Neuronal stem cell (in vitro differentiated cells): ENCODE measurements at regions not wholly inside any gene's neighbourhood (a gene's known extent, or its start where the extent isn't known, plus 50 kb on each side); places are given as distances from the start of the nearest gene placed in this dataset.

Experiments
- DNase-seq: peaks from one replicate; pipeline ENCODE4 v3.0.0-alpha.2; 2013; ENCODE audit warnings: low spot score
- H2AFZ ChIP-seq: one replicate; pipeline ENCODE4 v1.6.1; 2013; ENCODE audit warnings: mild to moderate bottlenecking, low read length, inconsistent platforms
- H2AK5ac ChIP-seq: 2 replicates; pipeline ENCODE4 v1.6.1; 2013; ENCODE audit warnings: low read depth, mild to moderate bottlenecking, inconsistent platforms, low read length, moderate library complexity, mixed read lengths
- H2BK120ac ChIP-seq: 2 replicates; pipeline ENCODE4 v1.6.1; 2013; ENCODE audit warnings: low read depth, mild to moderate bottlenecking, inconsistent platforms, low read length, moderate library complexity, mixed read lengths
- H2BK12ac ChIP-seq: one replicate; pipeline ENCODE4 v1.6.1; 2013; ENCODE audit warnings: low read length, inconsistent platforms
- H2BK15ac ChIP-seq: 2 replicates; pipeline ENCODE4 v1.6.1; 2013; ENCODE audit warnings: mild to moderate bottlenecking, low read length, inconsistent platforms, mixed read lengths
- H2BK5ac ChIP-seq: one replicate; pipeline ENCODE4 v1.6.1; 2013; ENCODE audit warnings: inconsistent platforms, mild to moderate bottlenecking, low read length, moderate library complexity
- H3K14ac ChIP-seq: one replicate; pipeline ENCODE4 v1.6.1; 2013; ENCODE audit warnings: low read length, inconsistent platforms
- H3K18ac ChIP-seq: 2 replicates; pipeline ENCODE4 v1.6.1; 2013; ENCODE audit warnings: low read length, inconsistent platforms
- H3K23ac ChIP-seq: 2 replicates; pipeline ENCODE4 v1.6.1; 2013; ENCODE audit warnings: low read depth, mild to moderate bottlenecking, mixed read lengths, low read length, inconsistent platforms; ENCODE audit not compliant: poor library complexity
- H3K27ac ChIP-seq: replicated peaks from 3 replicates; pipeline ENCODE4 v1.5.1; 2013; ENCODE audit warnings: low read length, inconsistent platforms
- H3K27me3 ChIP-seq, 3 experiments: 2 replicates each; pipeline ENCODE4 v1.6.1; 2013; ENCODE audit warnings: low read length in 3 of 3, mild to moderate bottlenecking in 2 of 3, inconsistent platforms in 1 of 3, low read depth in 1 of 3, mixed read lengths in 1 of 3, moderate library complexity in 1 of 3; ENCODE audit not compliant: control insufficient read depth in 3 of 3, insufficient read depth in 3 of 3
- H3K36me3 ChIP-seq, 2 donors: replicated peaks in 1 of 2; 2 replicates each; pipeline ENCODE4 v1.6.1; 2013; ENCODE audit warnings: low read length in 2 of 2; ENCODE audit not compliant: control insufficient read depth in 2 of 2, insufficient read depth in 2 of 2
- H3K4ac ChIP-seq: 2 replicates; pipeline ENCODE4 v1.6.1; 2013; ENCODE audit warnings: inconsistent platforms, mild to moderate bottlenecking, low read length, moderate library complexity
- H3K4me1 ChIP-seq, 2 donors: 1 replicate in 1 of 2; 2 replicates in 1 of 2; pipeline ENCODE4 v1.6.1; 2013; ENCODE audit warnings: low read length in 2 of 2, low read depth in 1 of 2; ENCODE audit not compliant: control insufficient read depth in 2 of 2, insufficient read depth in 1 of 2
- H3K4me2 ChIP-seq: one replicate; pipeline ENCODE4 v1.6.1; 2013; ENCODE audit warnings: mild to moderate bottlenecking, low read length, inconsistent platforms; ENCODE audit not compliant: insufficient read depth, poor library complexity, severe bottlenecking
- H3K4me3 ChIP-seq, 2 donors: 2 replicates each; pipeline ENCODE4 v1.5.1; 2013; ENCODE audit warnings: low read length in 2 of 2, mild to moderate bottlenecking in 2 of 2, inconsistent platforms in 1 of 2, moderate library complexity in 1 of 2
- H3K79me1 ChIP-seq: one replicate; pipeline ENCODE4 v1.6.1; 2013; ENCODE audit warnings: low read depth, mild to moderate bottlenecking, inconsistent platforms, low read length, moderate library complexity
- H3K9ac ChIP-seq: one replicate; pipeline ENCODE4 v1.6.1; 2013; ENCODE audit warnings: mild to moderate bottlenecking, low read depth, low read length, inconsistent platforms; ENCODE audit not compliant: poor library complexity
- H3K9me3 ChIP-seq, 2 donors: replicated peaks in 1 of 2; 2 replicates each; pipeline versions ENCODE3 to v1.6.1; 2013; ENCODE audit warnings: low read length in 2 of 2, mild to moderate bottlenecking in 2 of 2, inconsistent platforms in 1 of 2, low read depth in 1 of 2, mixed read lengths in 1 of 2, moderate library complexity in 1 of 2; ENCODE audit not compliant: control insufficient read depth in 2 of 2, insufficient read depth in 1 of 2
- H4K8ac ChIP-seq: one replicate; pipeline ENCODE4 v1.6.1; 2013; ENCODE audit warnings: low read depth, mild to moderate bottlenecking, inconsistent platforms, low read length, moderate library complexity
- H4K91ac ChIP-seq: one replicate; pipeline ENCODE4 v1.6.1; 2013; ENCODE audit warnings: low read length, low read depth, mild to moderate bottlenecking, inconsistent platforms; ENCODE audit not compliant: poor library complexity
- WGBS, 2 donors: extraction: QIAGEN DNeasy Blood & Tissue Kit; methylation state at CpG; one replicate each; pipeline ENCODE4 v1.1.7; 2013; ENCODE audit warnings: missing lambda C conversion rate in 2 of 2, mixed read lengths in 1 of 2; ENCODE audit not compliant: insufficient read length in 2 of 2, insufficient replicate concordance in 1 of 2; ENCODE audit errors: extremely low coverage in 2 of 2; 5-methylcytosine and 5-hydroxymethylcytosine counted together

DNA sequence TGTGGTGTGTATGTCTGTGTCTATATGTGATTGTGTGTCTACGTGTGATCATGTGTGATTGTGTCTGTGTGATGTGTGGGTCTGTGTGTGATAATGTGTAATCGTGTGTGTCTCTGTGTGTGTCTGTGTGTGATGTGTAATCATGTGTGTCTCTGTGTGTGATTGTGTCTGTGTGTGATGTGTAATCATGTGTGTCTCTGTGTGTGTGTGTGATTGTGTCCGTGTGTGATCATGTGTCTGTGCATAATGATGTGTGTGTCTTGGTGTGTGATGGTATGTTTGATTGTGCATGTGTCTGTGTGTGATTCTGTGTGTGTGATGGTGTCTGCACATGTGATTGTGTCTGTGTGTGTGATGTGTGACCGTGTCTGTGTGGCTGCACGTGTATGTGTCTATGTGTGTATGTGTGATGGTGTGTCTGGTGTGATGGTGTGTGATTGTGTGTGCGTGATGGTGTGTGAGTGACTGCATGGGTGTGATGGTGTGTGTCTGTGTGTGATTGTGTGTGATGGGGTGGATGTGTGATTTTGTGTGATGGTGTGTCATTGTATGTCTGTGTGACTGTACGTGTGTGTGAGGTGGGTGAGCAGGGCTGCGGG is 78.9 kb downstream of the RTP5 start:
- Histone ChIP-seq H2BK120ac (no peak overlapping the region), H3K27ac (no peak overlapping the region), H3K23ac (peak overlapping the region; percentile 15), H2BK12ac (peak overlapping the region; percentile 14), H3K9ac (no peak overlapping the region), H2AFZ (no peak overlapping the region), H2BK5ac (no peak overlapping the region), H2AK5ac (peak overlapping the region; percentile 60), H3K4ac (no peak overlapping the region), H3K4me3 (peak overlapping the region in 1 of 2 donors; percentile 61), H3K9me3 (peaks cover 0 to 10% of the 10 kb centered on the region in 2 donors), H4K91ac (peak overlapping the region; percentile 90), H4K8ac (no peak overlapping the region), H2BK15ac (no peak overlapping the region), H3K79me1 (peaks cover 3% of the 10 kb centered on the region), H3K18ac (peak overlapping the region; percentile 35), H3K4me1 (peaks cover 0 to 7% of the 10 kb centered on the region in 2 donors), H3K4me2 (no peak overlapping the region), H3K14ac (no peak overlapping the region), H3K27me3 (peaks cover 0 to 6% (median 0%) of the 10 kb centered on the region in 3 experiments), H3K36me3 (no peaks in the 10 kb centered on the region)
- no peak for DNase-seq
- WGBS, 2 donors = 100% methylated on average over 1 of the region's 8 CpGs

DNA sequence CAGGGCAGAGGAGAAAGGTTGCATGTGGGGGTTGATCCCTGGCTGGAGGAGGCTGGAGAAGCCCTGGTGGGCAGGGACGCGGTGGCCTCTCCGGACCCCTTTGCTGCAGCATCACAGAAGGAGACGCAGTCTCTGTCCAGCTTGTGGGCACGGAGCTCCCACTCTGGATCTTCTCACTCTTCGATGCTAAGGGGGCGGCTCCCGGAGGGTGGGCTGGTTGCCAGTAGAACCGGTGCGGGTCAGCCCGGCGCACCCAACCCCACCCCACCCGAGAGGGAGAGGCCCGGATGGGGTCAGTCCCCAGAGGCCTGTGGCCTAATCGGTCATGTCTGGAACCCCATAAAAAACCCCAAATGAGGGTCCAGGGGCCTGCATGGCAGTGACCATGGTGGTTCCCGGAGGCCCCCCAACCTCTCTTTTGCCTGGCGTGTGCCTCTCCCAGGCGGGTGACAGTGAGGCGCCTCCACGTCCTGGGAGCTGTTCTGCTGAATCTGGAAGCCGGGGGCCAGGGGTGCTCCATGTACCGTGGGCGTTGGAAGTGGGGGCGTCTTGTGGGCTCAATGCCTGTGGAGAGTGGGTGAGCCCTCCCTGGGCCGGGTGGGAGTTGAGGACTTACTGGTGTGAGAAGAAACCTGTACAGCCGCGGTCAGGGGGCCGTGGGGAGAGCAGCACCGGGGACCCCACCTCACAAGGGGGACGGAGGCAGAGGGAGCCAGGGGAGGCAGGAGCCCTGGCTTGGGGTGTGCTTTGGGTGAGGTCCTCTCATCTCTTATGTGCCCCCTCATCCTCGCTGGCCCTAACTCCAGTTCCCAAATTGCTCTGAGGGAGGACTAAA is 79.6 kb downstream of the RTP5 start:
- H3K27ac ChIP-seq = no peak overlapping the region
- H3K4me1 ChIP-seq = peaks cover 0 to 7% of the 10 kb centered on the region in 2 donors
- H4K91ac ChIP-seq = no peak overlapping the region
- no peaks in the 10 kb centered on the region for H3K36me3 ChIP-seq
- H4K8ac ChIP-seq = no peak overlapping the region
- peak overlapping the region; percentile 42 for H3K18ac ChIP-seq
- H2AFZ ChIP-seq = no peak overlapping the region
- H2BK15ac ChIP-seq = no peak overlapping the region
- H2BK12ac ChIP-seq = peak overlapping the region; percentile 14
- H3K4me2 ChIP-seq = no peak overlapping the region
- no peak overlapping the region for H3K14ac ChIP-seq
- no peak for DNase-seq
- no CpG with 5 or more reads among the region's 31 CpGs for WGBS, 2 donors
- no peak overlapping the region for H2BK120ac ChIP-seq
- H2BK5ac ChIP-seq = no peak overlapping the region
- no peak overlapping the region for H3K4ac ChIP-seq
- peaks cover 0 to 10% of the 10 kb centered on the region in 2 donors for H3K9me3 ChIP-seq
- peak overlapping the region; percentile 60 for H2AK5ac ChIP-seq
- peaks cover 0 to 6% (median 0%) of the 10 kb centered on the region in 3 experiments for H3K27me3 ChIP-seq
- H3K79me1 ChIP-seq = peaks cover 3% of the 10 kb centered on the region
- no peak overlapping the region for H3K9ac ChIP-seq
- H3K4me3 ChIP-seq = peak overlapping the region in 1 of 2 donors; percentile 61
- no peak overlapping the region for H3K23ac ChIP-seq

- Histone ChIP-seq H4K8ac (no peak overlapping the region), H3K4me1 (peaks cover 0 to 7% of the 10 kb centered on the region in 2 donors), H2BK5ac (no peak overlapping the region), H3K4me3 (no peak overlapping the region), H3K9me3 (peaks cover 0 to 10% of the 10 kb centered on the region in 2 donors), H3K9ac (peak overlapping the region; percentile 7), H3K36me3 (no peaks in the 10 kb centered on the region), H3K27me3 (peaks cover 0 to 6% (median 0%) of the 10 kb centered on the region in 3 experiments), H3K23ac (peak overlapping the region; percentile 16), H2AFZ (no peak overlapping the region), H3K79me1 (peaks cover 3% of the 10 kb centered on the region), H3K27ac (no peak overlapping the region), H2BK120ac (no peak overlapping the region), H3K18ac (no peak overlapping the region), H2BK12ac (no peak overlapping the region), H3K14ac (no peak overlapping the region), H2AK5ac (peak overlapping the region; percentile 53), H3K4me2 (no peak overlapping the region), H3K4ac (no peak overlapping the region), H4K91ac (no peak overlapping the region), H2BK15ac (no peak overlapping the region)
- DNase-seq = no peak
- no CpG with 5 or more reads among the region's 18 CpGs for WGBS, 2 donors
These were observed 80.3 kb downstream of the RTP5 start for GRCh38 chr2:241949736-241950412.
